MM.1S (cell line): ENCODE measurements at regions not wholly inside any gene's neighbourhood (a gene's known extent, or its start where the extent isn't known, plus 50 kb on each side); places are given as distances from the start of the nearest gene placed in this dataset.

Source experiments
- CTCF ChIP-seq: fragments of 300-600 bp; sonication (generic); IDR thresholded peaks from 2 replicates; pipeline ENCODE4 v1.5.1; 2016; ENCODE audit warnings: antibody characterized with exemption, low read length, mixed read lengths
- EZH2 ChIP-seq: fragments of 300-600 bp; sonication (generic); optimal IDR thresholded peaks from 2 replicates; pipeline ENCODE3; 2017; ENCODE audit warnings: low read depth, mild to moderate bottlenecking, antibody characterized with exemption, low read length, mixed read lengths

- TF ChIP-seq CTCF = no peak
- no peak for TF ChIP-seq EZH2
Measured at GRCh38 chr11:70682760-70683159, 284.4 kb downstream of the CTTN start.
